Osteocyte (in vitro differentiated cells): ENCODE measurements at regions not wholly inside any gene's neighbourhood (a gene's known extent, or its start where the extent isn't known, plus 50 kb on each side); places are given as distances from the start of the nearest gene placed in this dataset.

Experiments used
- DNase-seq: peaks from one replicate; pipeline ENCODE4 v3.0.0; 2021; ENCODE audit warnings: mixed read lengths; ENCODE audit not compliant: unreplicated experiment; ENCODE audit errors: extremely low spot score
- H3K27ac Mint-ChIP-seq: one replicate; pipeline ENCODE4 v1.8.0; 2021; ENCODE audit warnings: mild to moderate bottlenecking, mixed read lengths; ENCODE audit not compliant: unreplicated experiment
- H3K27me3 Mint-ChIP-seq: one replicate; pipeline ENCODE4 v1.8.0; 2021; ENCODE audit warnings: mixed read lengths; ENCODE audit not compliant: unreplicated experiment
- H3K36me3 Mint-ChIP-seq: one replicate; pipeline ENCODE4 v1.8.0; 2021; ENCODE audit warnings: mixed read lengths; ENCODE audit not compliant: unreplicated experiment
- H3K4me1 Mint-ChIP-seq: one replicate; pipeline ENCODE4 v1.8.0; 2021; ENCODE audit warnings: mixed read lengths; ENCODE audit not compliant: unreplicated experiment
- H3K4me3 Mint-ChIP-seq: one replicate; pipeline ENCODE4 v1.8.0; 2021; ENCODE audit warnings: mild to moderate bottlenecking, moderate library complexity, mixed read lengths; ENCODE audit not compliant: unreplicated experiment
- H3K9me3 Mint-ChIP-seq: one replicate; pipeline ENCODE4 v1.8.0; 2021; ENCODE audit warnings: mixed read lengths; ENCODE audit not compliant: unreplicated experiment
- TF ChIP-seq, protein P1 (sequence below): fragments of 200-600 bp; sonication (generic); IDR thresholded peaks from 2 replicates; pipeline ENCODE4 v1.5.0; 2021; ENCODE audit warnings: antibody characterized with exemption, mild to moderate bottlenecking, moderate library complexity

DNA sequence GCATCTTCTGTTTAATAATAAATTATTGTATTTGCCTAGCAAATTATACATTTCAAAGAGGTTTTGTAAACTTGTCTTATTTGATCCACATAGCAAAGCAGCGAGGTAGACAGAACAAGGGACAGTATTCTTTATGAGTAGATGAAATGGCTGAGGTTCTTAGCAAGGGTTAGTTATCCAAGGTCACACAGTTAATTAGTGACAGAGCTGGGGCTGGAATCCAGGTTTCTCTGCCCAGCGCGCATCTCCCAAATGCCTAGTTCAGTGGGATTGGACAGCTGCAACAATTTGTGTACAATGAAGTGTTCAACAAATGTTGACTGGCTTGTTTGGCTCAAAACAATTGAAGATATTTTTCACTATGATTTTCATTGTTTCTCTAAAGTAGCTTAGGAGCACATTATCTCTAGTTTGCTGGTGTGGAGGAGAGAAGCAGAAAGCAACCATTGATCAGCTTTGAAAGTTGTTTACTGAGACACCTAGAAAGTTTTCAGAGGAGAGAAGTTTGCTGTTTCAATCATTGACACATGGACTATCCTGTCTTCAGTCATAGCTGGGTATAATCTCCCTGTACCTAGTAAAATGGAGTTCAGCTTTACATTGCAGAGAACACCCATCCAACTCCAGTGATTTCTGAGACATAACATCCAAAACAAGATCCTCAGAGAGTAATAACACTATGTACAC is 270.6 kb downstream of the FAT3 start:
- Mint-ChIP-seq H3K36me3 (peaks cover 3% of the 10 kb centered on the region), H3K4me1 (peaks cover 5% of the 10 kb centered on the region), H3K4me3 (no peak overlapping the region), H3K27me3 (no peaks in the 10 kb centered on the region), H3K9me3 (no peaks in the 10 kb centered on the region), H3K27ac (no peak overlapping the region)
- TF ChIP-seq, protein P1, sequence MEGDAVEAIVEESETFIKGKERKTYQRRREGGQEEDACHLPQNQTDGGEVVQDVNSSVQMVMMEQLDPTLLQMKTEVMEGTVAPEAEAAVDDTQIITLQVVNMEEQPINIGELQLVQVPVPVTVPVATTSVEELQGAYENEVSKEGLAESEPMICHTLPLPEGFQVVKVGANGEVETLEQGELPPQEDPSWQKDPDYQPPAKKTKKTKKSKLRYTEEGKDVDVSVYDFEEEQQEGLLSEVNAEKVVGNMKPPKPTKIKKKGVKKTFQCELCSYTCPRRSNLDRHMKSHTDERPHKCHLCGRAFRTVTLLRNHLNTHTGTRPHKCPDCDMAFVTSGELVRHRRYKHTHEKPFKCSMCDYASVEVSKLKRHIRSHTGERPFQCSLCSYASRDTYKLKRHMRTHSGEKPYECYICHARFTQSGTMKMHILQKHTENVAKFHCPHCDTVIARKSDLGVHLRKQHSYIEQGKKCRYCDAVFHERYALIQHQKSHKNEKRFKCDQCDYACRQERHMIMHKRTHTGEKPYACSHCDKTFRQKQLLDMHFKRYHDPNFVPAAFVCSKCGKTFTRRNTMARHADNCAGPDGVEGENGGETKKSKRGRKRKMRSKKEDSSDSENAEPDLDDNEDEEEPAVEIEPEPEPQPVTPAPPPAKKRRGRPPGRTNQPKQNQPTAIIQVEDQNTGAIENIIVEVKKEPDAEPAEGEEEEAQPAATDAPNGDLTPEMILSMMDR, result no peak
- no peak for DNase-seq

DNA sequence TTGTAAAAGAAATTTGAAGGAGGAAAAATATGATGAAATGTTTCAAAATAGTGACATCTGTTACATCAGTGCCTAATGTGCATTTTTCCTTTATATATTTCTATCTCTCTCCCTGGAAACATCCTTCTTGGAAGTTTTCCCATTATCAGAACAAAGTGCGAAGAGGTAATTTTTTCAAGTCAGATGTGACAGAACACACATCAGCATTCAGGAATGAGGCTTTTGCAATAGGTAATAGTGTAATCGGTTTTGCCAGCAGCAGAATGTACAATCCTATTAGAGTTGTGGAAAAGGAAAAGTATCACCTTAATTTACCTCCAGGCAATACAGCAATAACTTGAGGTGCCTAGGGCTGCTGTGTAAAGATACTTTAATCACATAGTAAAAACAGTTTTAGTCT is 275.8 kb downstream of the FAT3 start:
- H3K27me3 Mint-ChIP-seq, result no peaks in the 10 kb centered on the region
- H3K4me1 Mint-ChIP-seq, result no peaks in the 10 kb centered on the region
- no peak overlapping the region for H3K4me3 Mint-ChIP-seq
- DNase-seq, result no peak
- TF ChIP-seq, protein P1, result no peak
- H3K27ac Mint-ChIP-seq, result no peak overlapping the region
- peaks cover 3% of the 10 kb centered on the region for H3K36me3 Mint-ChIP-seq
- no peaks in the 10 kb centered on the region for H3K9me3 Mint-ChIP-seq

DNA sequence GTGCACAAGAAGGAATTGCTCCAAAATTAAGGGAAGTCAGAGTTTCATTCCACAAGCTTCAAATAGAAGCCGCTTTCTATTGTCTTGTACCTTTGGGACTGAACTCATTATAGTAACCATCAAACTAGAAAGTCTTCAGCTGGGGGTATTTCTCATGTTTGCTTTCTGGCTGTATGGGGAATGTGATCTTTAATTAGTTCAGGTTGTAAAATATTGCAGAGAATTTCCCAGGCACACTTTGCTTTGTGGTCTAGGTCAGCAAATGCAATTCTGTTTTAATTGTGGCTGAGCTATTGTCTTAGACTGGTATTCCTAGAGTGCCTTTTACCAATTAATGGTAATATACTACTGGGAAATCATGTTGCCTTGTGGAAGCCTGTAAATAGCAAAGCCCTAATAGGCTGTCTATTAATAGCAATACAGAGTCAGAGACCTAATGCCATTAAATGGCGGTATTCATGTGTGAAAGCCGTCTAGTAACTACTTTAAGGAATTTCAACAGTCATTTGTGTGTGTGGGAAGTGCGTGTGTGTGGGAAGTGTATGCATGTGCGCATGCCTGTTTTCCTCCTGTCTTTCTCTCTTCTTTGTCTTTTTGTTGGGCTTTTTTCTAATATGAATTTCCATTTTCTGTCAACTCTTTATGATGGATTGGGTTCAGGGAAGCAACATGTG is 276.6 kb downstream of the FAT3 start:
- no peaks in the 10 kb centered on the region for H3K4me1 Mint-ChIP-seq
- no peaks in the 10 kb centered on the region for H3K27me3 Mint-ChIP-seq
- H3K36me3 Mint-ChIP-seq, result peaks cover 3% of the 10 kb centered on the region
- no peak overlapping the region for H3K27ac Mint-ChIP-seq
- no peak for DNase-seq
- H3K4me3 Mint-ChIP-seq, result no peak overlapping the region
- TF ChIP-seq, protein P1, result no peak
- no peaks in the 10 kb centered on the region for H3K9me3 Mint-ChIP-seq

DNA sequence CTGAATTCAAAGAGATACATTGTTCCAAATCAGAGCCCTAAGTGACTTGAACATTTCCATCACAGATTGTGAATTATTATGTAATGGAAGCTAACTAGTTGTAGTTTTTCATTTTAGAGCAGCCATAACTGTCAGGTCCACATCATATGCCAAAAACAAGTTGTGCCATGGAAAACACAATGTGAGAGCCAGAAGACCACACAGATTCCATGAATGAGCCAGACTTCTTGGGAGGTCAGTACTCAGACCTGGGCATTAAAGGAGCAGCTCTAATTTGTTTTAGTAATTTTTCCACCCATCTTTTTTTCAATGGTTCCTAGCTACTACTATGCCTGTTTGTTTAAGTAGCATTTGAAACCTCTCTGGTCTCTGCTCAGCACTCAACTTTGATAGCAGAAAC is 279.4 kb downstream of the FAT3 start:
- no peak for DNase-seq
- H3K36me3 Mint-ChIP-seq, result no peaks in the 10 kb centered on the region
- H3K27me3 Mint-ChIP-seq, result no peaks in the 10 kb centered on the region
- no peak overlapping the region for H3K27ac Mint-ChIP-seq
- no peaks in the 10 kb centered on the region for H3K9me3 Mint-ChIP-seq
- H3K4me3 Mint-ChIP-seq, result no peak overlapping the region
- TF ChIP-seq, protein P1, result no peak
- H3K4me1 Mint-ChIP-seq, result no peaks in the 10 kb centered on the region

DNA sequence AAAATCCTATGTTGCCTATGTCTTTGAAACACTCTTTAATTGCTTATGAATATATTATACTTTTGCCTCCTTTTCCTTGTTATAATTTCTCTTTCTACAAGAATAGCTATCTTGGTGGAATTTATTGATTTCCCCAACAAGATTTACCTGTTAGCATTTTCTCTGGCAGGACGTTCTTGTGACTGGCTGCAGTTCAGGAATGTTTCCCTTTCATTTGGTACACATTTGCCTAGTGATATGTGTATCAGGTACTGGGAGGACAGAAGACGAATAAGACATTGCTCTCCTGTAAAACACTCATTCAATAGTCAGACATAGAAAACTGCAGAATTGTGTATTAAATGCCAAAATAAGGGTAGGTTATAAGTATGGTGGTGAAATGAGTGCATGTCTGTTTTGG is 279.9 kb downstream of the FAT3 start:
- H3K27me3 Mint-ChIP-seq, result no peaks in the 10 kb centered on the region
- no peaks in the 10 kb centered on the region for H3K9me3 Mint-ChIP-seq
- TF ChIP-seq, protein P1, result no peak
- no peaks in the 10 kb centered on the region for H3K36me3 Mint-ChIP-seq
- no peaks in the 10 kb centered on the region for H3K4me1 Mint-ChIP-seq
- H3K27ac Mint-ChIP-seq, result no peak overlapping the region
- DNase-seq, result no peak
- no peak overlapping the region for H3K4me3 Mint-ChIP-seq
